ENCODE measurements at regions not wholly inside any gene's neighbourhood (a gene's known extent, or its start where the extent isn't known, plus 50 kb on each side); places are given as distances from the start of the nearest gene placed in this dataset.

DNA sequence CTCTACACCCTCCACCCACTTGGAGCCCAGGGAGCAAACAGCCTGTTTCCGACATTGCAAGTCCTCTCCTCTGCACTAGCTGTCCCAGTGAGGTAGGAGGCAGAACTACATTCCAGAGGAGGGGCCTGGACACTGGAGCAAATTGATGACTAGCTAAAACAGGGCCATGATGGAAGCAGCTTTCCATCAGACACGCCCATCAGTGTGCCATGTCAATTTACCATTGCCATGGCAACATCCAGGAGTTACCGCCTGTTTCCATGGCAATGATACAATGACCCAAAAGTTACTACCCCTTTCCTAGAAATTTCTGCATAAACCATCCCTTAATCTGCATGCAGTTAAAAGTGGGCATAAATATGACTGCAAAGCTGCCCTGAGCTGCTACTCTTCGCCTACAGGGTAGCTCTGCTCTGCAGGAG is 647.1 kb downstream of the PTPRU start:
- Histone ChIP-seq H3K27ac (ENCODE audit: low read length) (no peak overlapping the region), H4K20me1 (ENCODE audit: insufficient read depth, low read depth, low read length) (no peaks in the 10 kb centered on the region), H3K4me2 (ENCODE audit: low read depth, low read length, poor library complexity, severe bottlenecking) (no peak overlapping the region), H3K27me3 (ENCODE audit: low read length) (no peaks in the 10 kb centered on the region), H3K36me3 (ENCODE audit: insufficient read depth, low read length) (no peaks in the 10 kb centered on the region), H3K9ac (ENCODE audit: low read length) (no peak overlapping the region), H3K4me3 (ENCODE audit: low read length) (no peak overlapping the region), H3K79me2 (ENCODE audit: low read length) (no peaks in the 10 kb centered on the region), H3K9me3 (ENCODE audit: low read length) (no peaks in the 10 kb centered on the region), H3K9me2 (replicated peaks; ENCODE audit: insufficient read depth, low read length) (no peaks in the 10 kb centered on the region), H3K4me1 (ENCODE audit: low read length) (no peaks in the 10 kb centered on the region), H2AFZ (ENCODE audit: low read length) (no peak overlapping the region)
- DNase-seq, result no peak

DNA sequence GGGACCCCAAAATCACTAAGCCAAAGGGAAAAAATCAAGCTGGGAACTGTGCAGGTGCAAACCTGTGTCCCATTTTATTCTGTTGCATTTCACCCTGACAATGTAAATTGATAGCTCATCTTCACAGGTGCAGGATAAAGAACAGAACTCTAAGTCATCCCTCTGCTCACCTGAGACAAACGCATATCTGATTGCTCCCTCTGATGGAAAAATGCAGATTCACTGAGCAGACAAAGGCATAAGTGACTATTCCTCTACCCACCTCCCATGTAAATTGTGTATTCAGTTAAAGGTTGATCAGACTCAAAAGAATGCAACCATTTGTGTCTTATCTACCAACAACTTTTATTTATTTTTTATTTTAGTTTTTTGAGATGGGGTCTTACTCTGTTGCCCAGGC is 644.2 kb downstream of the PTPRU start:
- H3K36me3 ChIP-seq (ENCODE audit: insufficient read depth, low read length), result no peaks in the 10 kb centered on the region
- H3K27ac ChIP-seq (ENCODE audit: low read length), result no peak overlapping the region
- no peaks in the 10 kb centered on the region for H3K9me2 ChIP-seq (replicated peaks; ENCODE audit: insufficient read depth, low read length)
- no peak overlapping the region for H3K9ac ChIP-seq (ENCODE audit: low read length)
- no peak overlapping the region for H3K4me2 ChIP-seq (ENCODE audit: low read depth, low read length, poor library complexity, severe bottlenecking)
- H2AFZ ChIP-seq (ENCODE audit: low read length), result no peak overlapping the region
- H3K4me3 ChIP-seq (ENCODE audit: low read length), result no peak overlapping the region
- no peaks in the 10 kb centered on the region for H3K27me3 ChIP-seq (ENCODE audit: low read length)
- no peaks in the 10 kb centered on the region for H4K20me1 ChIP-seq (ENCODE audit: insufficient read depth, low read depth, low read length)
- H3K79me2 ChIP-seq (ENCODE audit: low read length), result no peaks in the 10 kb centered on the region
- no peaks in the 10 kb centered on the region for H3K9me3 ChIP-seq (ENCODE audit: low read length)
- no peaks in the 10 kb centered on the region for H3K4me1 ChIP-seq (ENCODE audit: low read length)
- no peak for DNase-seq

- H3K36me3 ChIP-seq (ENCODE audit: insufficient read depth, low read length), result no peaks in the 10 kb centered on the region
- H3K4me3 ChIP-seq (ENCODE audit: low read length), result no peak overlapping the region
- no peak overlapping the region for H2AFZ ChIP-seq (ENCODE audit: low read length)
- H3K27ac ChIP-seq (ENCODE audit: low read length), result no peak overlapping the region
- no peak for DNase-seq
- H3K4me1 ChIP-seq (ENCODE audit: low read length), result no peaks in the 10 kb centered on the region
- H3K27me3 ChIP-seq (ENCODE audit: low read length), result no peaks in the 10 kb centered on the region
- no peak overlapping the region for H3K4me2 ChIP-seq (ENCODE audit: low read depth, low read length, poor library complexity, severe bottlenecking)
- H4K20me1 ChIP-seq (ENCODE audit: insufficient read depth, low read depth, low read length), result no peaks in the 10 kb centered on the region
- H3K9me3 ChIP-seq (ENCODE audit: low read length), result no peaks in the 10 kb centered on the region
- no peaks in the 10 kb centered on the region for H3K79me2 ChIP-seq (ENCODE audit: low read length)
- no peak overlapping the region for H3K9ac ChIP-seq (ENCODE audit: low read length)
- H3K9me2 ChIP-seq (replicated peaks; ENCODE audit: insufficient read depth, low read length), result no peaks in the 10 kb centered on the region
Measured at GRCh38 chr1:29879217-29879616, 642.9 kb downstream of the PTPRU start.

GRCh38 chr1:29878501-29878900 is 642.2 kb downstream of the PTPRU start:
- H3K4me1 ChIP-seq (ENCODE audit: low read length), result no peaks in the 10 kb centered on the region
- no peak overlapping the region for H3K4me3 ChIP-seq (ENCODE audit: low read length)
- no peaks in the 10 kb centered on the region for H3K9me3 ChIP-seq (ENCODE audit: low read length)
- H2AFZ ChIP-seq (ENCODE audit: low read length), result no peak overlapping the region
- no peak overlapping the region for H3K27ac ChIP-seq (ENCODE audit: low read length)
- H4K20me1 ChIP-seq (ENCODE audit: insufficient read depth, low read depth, low read length), result no peaks in the 10 kb centered on the region
- no peaks in the 10 kb centered on the region for H3K9me2 ChIP-seq (replicated peaks; ENCODE audit: insufficient read depth, low read length)
- no peaks in the 10 kb centered on the region for H3K79me2 ChIP-seq (ENCODE audit: low read length)
- H3K27me3 ChIP-seq (ENCODE audit: low read length), result no peaks in the 10 kb centered on the region
- no peaks in the 10 kb centered on the region for H3K36me3 ChIP-seq (ENCODE audit: insufficient read depth, low read length)
- H3K9ac ChIP-seq (ENCODE audit: low read length), result no peak overlapping the region
- DNase-seq, result no peak
- H3K4me2 ChIP-seq (ENCODE audit: low read depth, low read length, poor library complexity, severe bottlenecking), result no peak overlapping the region

DNA sequence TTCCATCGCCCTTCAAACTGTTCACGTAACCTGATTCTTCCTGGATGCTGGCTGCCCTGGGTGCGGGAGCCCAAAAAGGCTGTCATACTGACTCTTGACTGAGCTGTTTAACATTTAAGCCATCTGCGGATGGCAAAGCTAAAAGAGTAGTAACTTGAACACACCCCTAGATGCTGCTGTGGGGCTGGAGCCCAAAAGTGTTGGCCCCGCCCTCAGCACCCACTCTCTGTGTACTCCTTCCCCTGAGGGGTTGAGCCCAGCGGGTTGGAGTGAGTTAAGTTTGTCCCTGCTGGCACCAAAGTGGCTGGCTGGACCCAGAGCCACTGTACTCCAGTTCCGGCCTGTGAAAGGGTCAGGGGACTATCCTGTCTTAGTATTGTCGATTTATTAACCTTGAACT is 640.6 kb downstream of the PTPRU start:
- DNase-seq, result peak; percentile 61
- no peak overlapping the region for H3K4me2 ChIP-seq (ENCODE audit: low read depth, low read length, poor library complexity, severe bottlenecking)

GRCh38 chr1:29876441-29876840 is 640.1 kb downstream of the PTPRU start:
- Histone ChIP-seq H3K79me2 (ENCODE audit: low read length) (no peaks in the 10 kb centered on the region), H3K9me3 (ENCODE audit: low read length) (no peaks in the 10 kb centered on the region), H3K27ac (ENCODE audit: low read length) (no peak overlapping the region), H3K4me1 (ENCODE audit: low read length) (no peaks in the 10 kb centered on the region), H3K4me2 (ENCODE audit: low read depth, low read length, poor library complexity, severe bottlenecking) (no peak overlapping the region), H2AFZ (ENCODE audit: low read length) (no peak overlapping the region), H3K9me2 (replicated peaks; ENCODE audit: insufficient read depth, low read length) (no peaks in the 10 kb centered on the region), H3K9ac (ENCODE audit: low read length) (no peak overlapping the region), H4K20me1 (ENCODE audit: insufficient read depth, low read depth, low read length) (no peaks in the 10 kb centered on the region), H3K4me3 (ENCODE audit: low read length) (no peak overlapping the region), H3K36me3 (ENCODE audit: insufficient read depth, low read length) (no peaks in the 10 kb centered on the region), H3K27me3 (ENCODE audit: low read length) (no peaks in the 10 kb centered on the region)
- no peak for DNase-seq

More for the DNA sequence above, 640.6 kb downstream of the PTPRU start:
- Histone ChIP-seq H3K4me3 (ENCODE audit: low read length) (no peak overlapping the region), H3K9me2 (replicated peaks; ENCODE audit: insufficient read depth, low read length) (no peaks in the 10 kb centered on the region), H3K9ac (ENCODE audit: low read length) (no peak overlapping the region), H3K9me3 (ENCODE audit: low read length) (no peaks in the 10 kb centered on the region), H2AFZ (ENCODE audit: low read length) (no peak overlapping the region), H3K27ac (ENCODE audit: low read length) (no peak overlapping the region), H3K79me2 (ENCODE audit: low read length) (no peaks in the 10 kb centered on the region), H3K4me1 (ENCODE audit: low read length) (no peaks in the 10 kb centered on the region), H3K27me3 (ENCODE audit: low read length) (no peaks in the 10 kb centered on the region), H3K36me3 (ENCODE audit: insufficient read depth, low read length) (no peaks in the 10 kb centered on the region), H4K20me1 (ENCODE audit: insufficient read depth, low read depth, low read length) (no peaks in the 10 kb centered on the region)

DNA sequence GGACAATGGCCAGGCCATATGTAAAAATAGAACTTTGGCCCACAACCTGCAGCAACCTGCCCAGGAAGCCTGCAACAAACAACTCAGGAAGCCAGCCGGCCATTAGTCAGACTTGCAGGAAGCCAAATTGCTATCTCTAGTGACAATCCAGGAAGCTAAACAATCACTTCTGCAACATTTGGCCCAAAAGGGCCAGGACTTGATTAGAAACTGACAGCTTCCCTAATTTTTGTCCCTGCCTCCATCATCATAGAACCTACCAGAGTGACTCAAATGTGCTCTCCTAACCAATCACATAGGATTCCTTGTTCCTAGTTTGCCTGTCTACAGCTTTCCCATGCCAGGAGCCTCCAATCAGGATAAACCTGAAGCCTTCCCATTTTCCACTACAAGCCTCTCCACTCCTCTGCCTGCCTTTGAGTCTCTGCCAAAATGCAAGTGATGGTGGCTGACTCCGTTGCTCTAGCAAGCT is 639.3 kb downstream of the PTPRU start:
- no peak overlapping the region for H3K4me3 ChIP-seq (ENCODE audit: low read length)
- H4K20me1 ChIP-seq (ENCODE audit: insufficient read depth, low read depth, low read length), result no peaks in the 10 kb centered on the region
- no peaks in the 10 kb centered on the region for H3K4me1 ChIP-seq (ENCODE audit: low read length)
- no peak overlapping the region for H2AFZ ChIP-seq (ENCODE audit: low read length)
- H3K27ac ChIP-seq (ENCODE audit: low read length), result no peak overlapping the region
- no peaks in the 10 kb centered on the region for H3K9me3 ChIP-seq (ENCODE audit: low read length)
- no peak overlapping the region for H3K9ac ChIP-seq (ENCODE audit: low read length)
- H3K79me2 ChIP-seq (ENCODE audit: low read length), result no peaks in the 10 kb centered on the region
- DNase-seq, result no peak
- no peaks in the 10 kb centered on the region for H3K36me3 ChIP-seq (ENCODE audit: insufficient read depth, low read length)
- H3K27me3 ChIP-seq (ENCODE audit: low read length), result no peaks in the 10 kb centered on the region
- H3K4me2 ChIP-seq (ENCODE audit: low read depth, low read length, poor library complexity, severe bottlenecking), result no peak overlapping the region
- H3K9me2 ChIP-seq (replicated peaks; ENCODE audit: insufficient read depth, low read length), result no peaks in the 10 kb centered on the region

DNA sequence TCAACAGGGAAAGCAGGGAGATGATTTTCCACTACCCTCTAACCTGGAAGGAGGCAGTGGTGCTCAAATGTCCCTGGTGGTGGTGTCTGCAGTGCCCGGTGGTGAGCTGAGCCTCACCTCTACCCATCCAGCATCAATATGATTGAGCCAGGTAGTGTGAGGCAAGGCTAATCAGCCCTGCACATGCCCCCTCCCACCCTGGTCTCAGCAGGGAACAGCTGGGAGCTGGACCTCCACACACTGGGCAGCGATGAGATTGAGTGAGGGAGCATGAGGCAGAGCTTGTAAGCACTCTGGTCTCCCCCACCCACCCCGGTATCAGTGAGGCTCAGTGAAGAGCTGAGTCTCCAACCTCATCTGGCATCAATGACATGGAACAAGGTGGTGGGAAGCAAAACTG is 634.3 kb downstream of the PTPRU start:
- Histone ChIP-seq H3K9me3 (ENCODE audit: low read length) (no peaks in the 10 kb centered on the region), H3K4me1 (ENCODE audit: low read length) (no peaks in the 10 kb centered on the region), H3K27ac (ENCODE audit: low read length) (no peak overlapping the region), H3K27me3 (ENCODE audit: low read length) (no peaks in the 10 kb centered on the region), H3K9ac (ENCODE audit: low read length) (no peak overlapping the region), H2AFZ (ENCODE audit: low read length) (no peak overlapping the region), H3K4me2 (ENCODE audit: low read depth, low read length, poor library complexity, severe bottlenecking) (no peak overlapping the region), H3K79me2 (ENCODE audit: low read length) (no peaks in the 10 kb centered on the region), H3K9me2 (replicated peaks; ENCODE audit: insufficient read depth, low read length) (no peaks in the 10 kb centered on the region), H3K36me3 (ENCODE audit: insufficient read depth, low read length) (no peaks in the 10 kb centered on the region), H4K20me1 (ENCODE audit: insufficient read depth, low read depth, low read length) (no peaks in the 10 kb centered on the region), H3K4me3 (ENCODE audit: low read length) (no peak overlapping the region)
- DNase-seq, result no peak

- H2AFZ ChIP-seq (ENCODE audit: low read length), result no peak overlapping the region
- no peak overlapping the region for H3K27ac ChIP-seq (ENCODE audit: low read length)
- no peaks in the 10 kb centered on the region; the same call in 1 of the 2 replicates for H3K27me3 ChIP-seq (ENCODE audit: low read length)
- H3K79me2 ChIP-seq (ENCODE audit: low read length), result no peaks in the 10 kb centered on the region
- no peaks in the 10 kb centered on the region for H4K20me1 ChIP-seq (ENCODE audit: insufficient read depth, low read depth, low read length)
- H3K36me3 ChIP-seq (ENCODE audit: insufficient read depth, low read length), result no peaks in the 10 kb centered on the region
- DNase-seq, result no peak
- no peaks in the 10 kb centered on the region for H3K4me1 ChIP-seq (ENCODE audit: low read length)
- H3K9ac ChIP-seq (ENCODE audit: low read length), result no peak overlapping the region
- no peaks in the 10 kb centered on the region for H3K9me2 ChIP-seq (replicated peaks; ENCODE audit: insufficient read depth, low read length)
- H3K4me3 ChIP-seq (ENCODE audit: low read length), result no peak overlapping the region
- no peak overlapping the region for H3K4me2 ChIP-seq (ENCODE audit: low read depth, low read length, poor library complexity, severe bottlenecking)
- H3K9me3 ChIP-seq (ENCODE audit: low read length), result no peaks in the 10 kb centered on the region; the same call in 1 of the 2 replicates
Measured at GRCh38 chr1:29869802-29870201, 633.5 kb downstream of the PTPRU start.
